NCI-H226 (cell line): ENCODE measurements at regions not wholly inside any gene's neighbourhood (a gene's known extent, or its start where the extent isn't known, plus 50 kb on each side); places are given as distances from the start of the nearest gene placed in this dataset.

Source experiments
- DNase-seq: peaks from one replicate; pipeline ENCODE4 v3.0.0-alpha.2; 2015

DNA sequence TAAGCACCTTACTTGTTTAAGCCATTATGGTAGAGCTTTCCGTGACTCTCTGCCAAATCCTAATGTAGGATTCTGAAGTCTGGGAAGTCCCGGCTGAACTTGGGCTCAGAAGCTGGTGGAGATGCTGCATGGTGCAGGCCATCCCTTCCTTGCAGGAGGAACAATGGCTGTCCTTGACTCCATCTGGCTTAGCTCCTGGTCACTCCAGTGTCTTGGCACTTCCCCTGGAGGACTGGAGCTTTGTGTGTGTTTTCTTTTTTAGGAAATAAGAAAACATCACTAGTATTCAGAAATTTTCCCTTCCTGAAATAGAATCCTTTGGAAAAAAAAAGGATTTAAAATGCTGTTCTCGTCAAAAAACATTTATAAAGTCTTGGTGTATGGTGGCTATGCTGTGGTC lies 209.3 kb upstream of the ROPN1 start:
- DNase-seq, result no peak

DNA sequence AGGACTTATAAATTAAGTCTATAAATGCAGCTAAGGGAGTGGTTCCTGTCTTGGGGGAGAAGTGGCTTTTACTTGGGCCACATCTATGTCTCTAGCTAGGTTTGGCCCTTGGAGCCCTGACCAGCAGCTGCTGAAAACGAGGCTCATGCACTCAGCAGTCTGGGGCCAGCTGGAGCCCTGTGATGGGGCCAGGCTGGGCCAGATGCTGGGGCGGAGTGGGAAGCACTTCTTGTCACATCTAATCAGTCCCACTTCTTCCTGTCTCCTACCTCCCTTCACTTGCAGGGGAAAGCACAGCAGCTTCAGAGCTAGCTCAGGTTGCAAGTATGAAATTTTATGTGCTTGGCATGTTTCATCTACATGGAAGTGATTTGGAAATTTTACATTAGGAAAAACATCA lies 209.9 kb upstream of the ROPN1 start:
- no peak for DNase-seq

DNA sequence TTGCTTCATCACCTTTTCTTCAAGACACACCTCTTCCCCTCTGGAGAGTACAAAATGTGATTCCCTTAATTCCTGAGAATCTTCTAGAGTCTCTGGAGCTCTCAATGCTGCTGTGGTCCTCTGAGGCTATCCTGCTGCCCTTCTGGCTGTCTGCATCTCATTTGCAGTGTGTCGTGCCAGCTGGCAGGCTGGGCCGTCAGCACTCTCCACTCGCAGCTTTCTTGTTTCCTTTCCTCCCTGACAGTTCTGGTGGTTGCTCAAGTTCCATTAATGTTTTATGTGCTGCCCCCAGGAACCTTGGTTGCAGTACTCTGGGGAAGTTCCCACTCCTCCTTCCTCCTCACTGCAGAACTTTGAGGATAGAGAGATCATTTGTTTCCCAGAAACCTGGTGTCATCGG lies 210.8 kb upstream of the ROPN1 start:
- no peak for DNase-seq

DNA sequence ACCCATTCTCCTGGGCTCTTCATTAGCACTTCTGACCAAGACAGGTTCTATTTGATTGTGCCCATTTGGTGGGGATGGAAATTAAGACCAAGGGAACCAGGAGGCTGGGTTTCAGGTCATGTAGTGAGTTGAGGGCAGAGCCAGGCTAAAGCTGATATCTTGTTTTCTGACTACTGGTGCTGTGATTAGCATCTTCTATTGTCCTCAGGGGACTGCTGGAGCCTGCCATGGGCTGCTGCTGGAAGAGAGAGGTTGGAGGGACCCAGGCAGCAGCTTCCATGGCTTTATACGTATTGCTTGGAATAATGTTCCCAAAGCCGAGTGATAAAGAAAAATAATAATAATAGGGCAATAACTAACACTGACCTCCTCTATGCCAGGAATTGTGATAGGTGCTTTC lies 211.4 kb upstream of the ROPN1 start:
- no peak for DNase-seq

DNA sequence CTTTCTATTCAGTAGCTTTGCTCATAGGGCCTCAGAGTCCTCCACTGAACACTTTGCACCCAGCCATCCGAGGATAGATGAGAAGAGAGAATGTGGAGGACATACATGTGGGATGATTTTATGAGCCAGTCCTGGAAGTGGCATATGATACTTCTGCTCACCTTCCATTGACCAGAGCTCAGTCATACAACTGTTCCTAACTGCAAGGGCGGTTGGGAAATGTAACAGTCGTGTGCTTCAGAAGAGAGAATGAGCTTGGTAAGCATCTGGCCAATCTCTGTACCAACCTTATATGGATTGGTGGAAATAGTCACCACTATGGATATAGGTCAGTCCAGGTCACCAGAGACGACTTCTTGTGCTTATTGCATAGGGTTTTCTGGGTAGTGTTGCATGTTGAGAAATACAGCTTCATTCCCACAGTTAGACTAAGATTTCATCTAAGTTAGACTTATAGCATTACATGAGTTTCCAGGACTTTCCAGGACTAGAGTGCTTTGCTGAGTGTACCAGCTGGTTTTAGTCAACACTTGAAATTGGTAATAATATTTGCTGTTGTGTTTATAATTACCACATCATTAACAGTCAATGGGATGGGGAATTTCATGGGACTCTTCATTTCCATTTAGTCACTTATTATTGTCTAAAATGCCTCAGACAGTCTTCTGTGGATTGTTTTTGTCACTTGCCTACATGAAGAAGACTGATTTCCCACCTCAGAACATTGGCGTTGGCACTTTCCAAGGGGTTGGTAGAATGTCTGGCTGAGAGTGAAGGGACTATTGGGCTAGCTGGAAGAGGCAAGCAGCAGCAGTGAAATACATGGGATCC lies 214.5 kb upstream of the ROPN1 start:
- no peak for DNase-seq

DNA sequence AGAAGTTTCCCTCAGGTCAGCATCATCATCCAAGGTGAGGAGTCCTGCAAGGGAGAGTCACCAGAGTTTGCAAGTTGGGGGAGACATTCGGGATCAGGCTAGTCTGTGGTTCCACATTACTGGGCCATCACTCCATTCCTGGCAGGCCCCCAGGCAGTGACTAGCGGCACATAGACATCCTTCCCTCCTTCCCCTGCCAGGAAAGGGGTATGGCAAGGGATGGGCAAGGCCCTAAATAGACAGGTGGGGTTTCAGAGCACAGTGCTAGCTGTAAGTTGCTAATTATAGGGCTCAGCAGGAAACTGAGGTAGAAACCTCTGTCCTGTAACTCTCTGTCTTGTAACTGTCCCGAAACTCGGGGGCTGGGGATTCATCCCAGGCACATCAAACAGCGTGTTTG lies 215.2 kb upstream of the ROPN1 start:
- no peak for DNase-seq

DNA sequence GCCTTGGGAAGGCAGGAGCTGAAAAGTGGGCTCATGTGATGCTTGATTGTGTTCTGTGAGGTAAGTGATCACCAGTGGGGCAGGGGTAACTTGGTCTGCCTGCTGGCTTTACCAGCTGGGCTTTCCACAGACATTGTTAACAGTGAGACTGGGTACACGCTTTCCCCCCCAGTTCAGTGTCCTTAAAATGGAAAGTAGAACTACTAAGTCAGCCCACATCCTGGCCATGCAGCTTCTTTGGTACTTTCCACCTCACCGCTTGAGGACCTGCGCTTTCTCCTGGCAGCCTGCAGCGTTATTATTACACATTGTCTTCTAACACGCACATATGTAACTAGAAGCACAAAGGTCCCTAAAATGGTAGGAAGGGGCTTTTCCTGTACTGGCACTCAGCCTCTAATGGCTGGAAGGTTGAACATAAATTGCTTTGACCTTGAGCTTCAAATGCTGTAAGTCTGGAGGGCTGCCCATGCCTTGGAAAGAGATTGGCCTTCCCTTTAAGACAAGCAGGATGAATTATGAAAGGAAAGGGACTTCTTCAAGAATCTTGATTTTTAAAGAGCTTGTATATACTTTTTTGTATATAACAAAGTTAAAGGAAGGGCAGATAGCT lies 216.1 kb upstream of the ROPN1 start:
- DNase-seq, result no peak

DNA sequence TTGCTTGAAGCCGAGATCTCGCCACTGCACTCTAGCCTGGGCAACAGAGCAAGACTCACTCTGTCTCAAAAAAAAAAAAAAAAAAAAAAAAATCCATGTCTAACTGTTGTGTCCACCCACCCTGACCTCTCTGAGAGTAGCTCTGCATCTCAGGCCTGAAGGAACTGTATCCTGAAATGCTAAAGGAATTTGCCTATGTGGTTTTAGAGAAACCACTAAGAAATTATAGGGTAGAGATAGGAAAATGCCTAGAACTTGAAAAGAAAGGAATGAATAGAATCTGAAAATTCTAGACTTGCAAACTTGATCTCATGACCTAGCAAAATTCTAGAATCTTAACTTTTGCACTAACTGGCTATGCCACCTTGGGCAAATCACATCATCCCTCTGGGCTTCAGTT lies 217.5 kb upstream of the ROPN1 start:
- no peak for DNase-seq

DNA sequence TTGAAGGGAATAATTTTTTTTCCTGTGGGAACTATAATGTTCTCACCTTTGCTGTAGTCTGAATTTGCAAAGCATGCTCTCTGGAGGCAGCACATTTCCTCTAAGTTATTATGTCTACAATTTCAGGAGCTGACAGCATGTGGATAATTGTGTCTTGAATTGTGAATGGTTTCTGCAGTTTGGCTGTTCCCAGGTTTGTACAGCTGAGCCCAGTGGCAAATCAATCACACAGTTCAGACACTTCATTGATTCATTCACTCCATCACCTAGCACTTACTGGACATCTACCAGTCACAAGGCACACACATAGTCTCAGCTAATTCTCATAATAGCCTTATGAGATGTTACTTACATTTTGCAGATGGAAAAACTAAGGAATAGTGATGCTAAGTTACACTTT lies 219.0 kb upstream of the ROPN1 start:
- no peak for DNase-seq

DNA sequence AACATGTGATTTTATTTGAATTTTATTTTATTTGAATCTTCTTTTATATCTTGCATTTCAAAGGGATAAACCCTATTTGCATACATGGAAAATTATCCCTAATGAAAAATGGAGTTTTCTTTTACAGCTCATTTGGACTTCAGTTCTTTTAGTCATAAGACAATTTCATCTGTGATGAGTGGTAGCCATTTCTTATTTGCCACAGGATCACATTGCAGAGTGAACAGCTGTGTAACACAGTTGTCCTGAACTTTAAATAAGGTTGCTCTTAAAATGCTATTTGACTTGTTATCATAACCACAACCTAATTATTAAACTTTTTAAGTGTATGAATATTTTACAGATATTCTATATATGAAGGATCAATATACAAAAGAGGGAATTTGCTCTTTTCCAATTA lies 221.7 kb upstream of the ROPN1 start:
- no peak for DNase-seq

DNA sequence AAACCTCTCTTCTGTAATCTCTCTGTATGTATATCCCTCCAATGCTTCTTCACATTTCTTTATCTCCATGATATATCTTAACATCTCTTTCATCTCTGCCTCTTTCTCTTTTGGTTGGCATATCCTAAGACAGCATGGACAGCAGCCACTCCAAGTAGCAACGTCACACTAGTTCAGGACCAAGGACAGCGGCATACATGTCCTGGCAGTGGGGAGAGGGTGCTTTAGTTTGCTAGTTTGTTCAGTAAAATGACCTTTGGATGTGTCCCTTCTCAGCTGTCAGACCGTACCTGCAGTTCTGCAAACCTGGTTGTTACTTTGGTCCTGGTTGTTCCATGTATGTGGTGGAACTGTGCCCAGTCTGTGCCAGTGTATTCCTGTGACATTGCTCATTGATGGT lies 225.6 kb upstream of the ROPN1 start:
- DNase-seq, result no peak

DNA sequence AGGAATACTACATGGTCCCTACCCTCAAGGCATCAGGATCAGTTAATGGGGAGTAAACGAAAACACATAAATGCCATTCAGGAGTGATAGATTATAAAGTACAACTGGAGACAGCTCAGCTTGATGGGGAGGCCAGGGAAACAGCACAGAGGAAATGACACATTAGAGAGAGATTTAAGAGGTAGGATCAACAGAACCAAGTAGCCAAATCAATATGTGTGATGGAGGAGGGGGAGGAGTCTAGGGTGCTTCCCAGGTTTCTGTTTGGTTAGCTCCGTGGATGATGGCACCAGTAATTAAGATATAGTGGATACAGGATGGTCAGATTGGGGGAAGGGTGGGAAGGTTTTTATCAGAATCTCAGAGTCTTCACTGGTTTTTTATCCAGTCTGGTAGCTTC lies 229.5 kb upstream of the ROPN1 start:
- no peak for DNase-seq

DNA sequence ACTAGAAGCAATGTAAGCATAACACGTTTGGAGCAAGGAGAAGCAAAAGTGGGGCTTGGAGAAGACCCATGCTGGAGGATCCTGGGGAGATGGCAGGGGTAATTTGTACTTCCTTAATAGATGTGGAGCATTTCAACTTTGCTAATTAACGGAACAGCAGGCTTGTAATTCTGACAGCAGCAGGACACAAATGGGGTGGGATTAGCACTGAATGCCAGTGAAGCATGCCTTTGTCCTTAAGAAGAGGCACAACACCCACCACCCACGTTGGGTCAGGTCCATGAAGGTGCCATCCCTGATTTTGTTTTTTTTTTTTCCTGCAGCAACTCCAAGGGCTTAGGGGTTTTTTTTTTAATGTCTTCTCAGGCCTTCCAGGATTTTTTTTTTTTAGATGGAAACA lies 231.9 kb upstream of the ROPN1 start:
- no peak for DNase-seq

DNA sequence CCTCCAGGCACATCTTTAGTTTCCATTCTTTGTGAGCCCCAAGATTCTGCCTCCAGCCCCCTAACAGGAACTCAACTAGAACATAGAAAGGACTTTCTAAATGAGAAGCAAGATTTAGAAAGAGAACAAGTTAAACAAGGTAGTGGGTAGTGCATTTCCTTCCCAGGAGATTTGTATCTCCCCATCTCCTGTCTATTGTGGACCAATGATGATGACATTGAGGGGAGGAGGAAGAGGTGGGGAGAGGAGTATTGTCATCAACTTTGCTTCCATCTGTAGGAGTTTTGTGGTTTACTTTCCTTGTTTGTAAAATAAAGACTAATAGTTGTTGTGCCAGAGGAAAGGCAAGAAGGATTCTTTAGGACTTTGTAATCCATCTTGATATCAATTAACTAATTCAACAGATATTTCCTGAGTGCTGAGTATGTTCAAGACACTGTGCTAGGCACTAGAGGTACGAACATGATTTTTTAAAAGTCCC lies 235.3 kb upstream of the ROPN1 start:
- no peak for DNase-seq

DNA sequence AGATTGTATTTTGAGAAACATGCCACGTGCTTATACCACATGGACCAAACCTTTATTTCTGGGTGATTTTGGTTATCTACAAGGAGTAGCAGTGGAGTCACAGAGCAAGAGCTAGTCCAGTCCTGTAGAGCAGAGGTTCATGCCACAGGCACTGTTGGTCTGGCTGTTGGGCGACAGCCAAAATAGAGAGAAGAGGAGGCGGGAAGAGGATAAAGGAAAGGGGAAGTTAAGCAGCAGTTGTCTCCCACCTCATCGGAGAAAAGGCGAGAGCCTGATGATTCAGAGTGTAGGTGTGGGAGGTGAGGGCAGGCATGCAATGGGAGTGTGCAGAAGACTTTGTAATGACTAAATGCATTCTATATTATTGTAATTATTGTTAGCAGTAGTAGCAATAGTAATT lies 237.5 kb upstream of the ROPN1 start:
- DNase-seq, result peak; percentile 63

DNA sequence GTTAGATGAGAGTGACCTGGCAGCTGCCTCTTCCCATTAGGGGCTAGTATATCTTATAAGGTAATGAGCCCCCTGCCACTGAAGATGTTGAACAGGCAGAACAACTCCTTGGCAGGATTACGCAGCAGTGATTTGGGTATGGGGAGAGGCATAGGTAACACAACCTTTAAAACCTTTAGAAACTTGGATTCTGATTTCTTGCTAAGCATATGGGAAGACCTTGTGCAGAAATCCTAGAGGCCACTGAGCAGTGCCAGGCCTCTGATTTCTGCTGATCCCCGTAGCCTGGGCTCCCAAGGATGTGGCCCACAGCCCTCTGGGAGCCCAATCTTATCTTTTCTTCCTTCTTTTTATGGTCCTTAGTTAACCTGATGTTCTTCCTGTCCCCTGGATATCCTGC lies 237.9 kb upstream of the ROPN1 start:
- DNase-seq, result no peak

DNA sequence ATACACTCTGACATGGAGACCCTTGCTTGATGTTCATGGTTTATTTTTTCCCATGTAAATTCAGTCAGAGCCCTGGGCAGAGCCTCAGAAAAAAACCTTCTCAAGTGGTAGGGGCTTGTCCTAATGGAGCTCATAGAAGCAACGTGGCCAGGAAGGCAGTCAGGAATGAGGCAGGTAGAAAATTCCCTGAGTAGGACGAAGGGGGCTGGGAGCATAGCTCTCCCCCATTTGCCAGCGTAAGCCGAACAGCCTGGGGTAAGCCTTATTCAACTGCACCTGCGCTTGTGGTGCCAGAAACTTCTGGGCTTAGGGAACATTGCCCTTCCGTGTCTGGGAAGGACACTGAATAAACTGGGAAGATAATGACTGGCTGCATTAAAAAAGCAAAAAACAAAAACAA lies 238.5 kb upstream of the ROPN1 start:
- DNase-seq, result no peak

DNA sequence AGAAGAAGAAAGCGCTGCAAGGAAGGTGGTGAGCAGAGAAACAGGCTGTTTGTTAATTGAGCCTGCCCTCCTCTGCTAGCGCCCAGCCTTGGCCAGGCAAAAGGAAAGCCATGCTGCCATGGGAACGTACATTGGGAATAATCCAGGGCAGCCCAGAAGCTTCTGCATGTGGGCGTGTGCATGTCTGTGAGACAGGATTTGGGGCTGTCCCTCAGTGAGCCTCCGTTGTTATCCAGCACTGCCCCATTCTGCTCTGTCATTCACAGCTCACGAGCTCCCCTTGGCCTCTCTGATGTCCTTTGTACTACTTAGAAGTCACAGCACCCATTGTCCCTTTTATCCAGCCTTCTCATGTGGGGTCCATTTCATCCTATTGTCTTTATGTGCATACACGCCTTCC lies 239.1 kb upstream of the ROPN1 start:
- DNase-seq, result no peak

DNA sequence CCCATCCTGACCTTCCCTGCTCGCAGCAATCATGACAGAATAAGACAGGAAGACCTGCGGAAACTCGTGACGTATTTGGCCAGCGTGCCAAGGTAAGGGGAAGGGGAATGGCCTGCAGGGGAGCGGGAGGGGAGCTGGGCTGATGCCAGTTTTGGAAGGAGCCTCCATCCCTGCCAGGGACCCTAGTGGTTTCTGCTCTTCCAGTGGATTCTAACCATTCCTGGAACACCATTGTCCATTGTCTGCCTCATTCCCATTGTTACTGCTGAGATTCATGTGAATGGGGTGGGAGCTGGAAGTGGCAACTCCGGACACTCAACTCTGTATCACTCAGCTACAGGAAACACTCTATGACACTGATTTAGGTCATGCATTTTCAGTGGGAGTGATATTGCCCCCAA lies 242.9 kb upstream of the ROPN1 start:
- DNase-seq, result no peak

DNA sequence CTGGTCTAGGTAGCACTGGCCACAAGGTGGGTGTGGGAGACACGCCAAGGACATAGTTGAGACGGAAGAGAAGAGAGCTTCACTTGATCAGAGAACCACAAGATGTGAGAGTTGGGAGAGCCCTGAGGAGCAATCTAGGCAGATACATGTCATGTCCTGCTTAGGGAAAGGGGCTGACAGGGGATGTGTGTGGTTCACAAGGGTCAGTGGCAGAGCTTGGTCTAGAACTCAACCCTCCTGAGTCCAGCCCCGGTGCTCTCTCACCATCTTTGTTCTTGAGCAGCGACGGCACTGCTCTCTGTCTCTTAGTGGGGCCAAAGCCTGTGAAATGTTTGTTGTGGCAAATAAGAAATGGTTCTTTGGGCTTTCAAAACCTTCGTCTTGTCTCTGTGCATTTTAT lies 243.5 kb upstream of the ROPN1 start:
- no peak for DNase-seq

DNA sequence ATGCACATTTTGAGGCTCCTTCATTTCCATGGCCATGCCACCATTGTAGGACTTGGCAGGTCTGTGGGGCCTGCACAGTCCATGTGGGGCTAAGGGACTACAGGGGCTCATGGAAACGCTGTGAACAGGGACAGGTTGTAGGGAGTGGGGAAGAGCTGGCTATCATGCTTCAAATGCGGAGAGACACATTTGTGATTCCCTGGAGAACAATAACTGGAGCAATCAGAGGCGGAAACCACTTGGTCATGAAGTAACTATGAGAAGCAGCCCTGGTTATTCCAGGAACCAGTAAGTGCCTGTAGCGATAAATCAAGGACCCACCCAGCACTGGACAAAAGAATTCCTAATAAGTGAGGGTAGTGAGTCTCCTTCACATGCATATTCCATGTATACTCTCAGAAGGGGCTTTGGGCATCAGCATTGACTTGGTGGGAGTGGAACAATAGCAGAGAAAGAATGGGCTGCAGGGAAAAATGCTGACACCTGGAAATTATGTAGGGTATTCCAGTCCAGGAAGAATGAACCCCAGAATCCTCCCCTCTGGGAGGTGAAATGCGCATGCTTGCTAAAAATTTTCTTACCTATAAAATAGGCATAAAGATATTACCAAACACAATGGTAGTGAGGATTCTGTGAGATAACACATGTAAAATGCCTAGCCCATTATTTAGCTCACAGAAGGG lies 251.4 kb upstream of the ROPN1 start:
- DNase-seq, result no peak

DNA sequence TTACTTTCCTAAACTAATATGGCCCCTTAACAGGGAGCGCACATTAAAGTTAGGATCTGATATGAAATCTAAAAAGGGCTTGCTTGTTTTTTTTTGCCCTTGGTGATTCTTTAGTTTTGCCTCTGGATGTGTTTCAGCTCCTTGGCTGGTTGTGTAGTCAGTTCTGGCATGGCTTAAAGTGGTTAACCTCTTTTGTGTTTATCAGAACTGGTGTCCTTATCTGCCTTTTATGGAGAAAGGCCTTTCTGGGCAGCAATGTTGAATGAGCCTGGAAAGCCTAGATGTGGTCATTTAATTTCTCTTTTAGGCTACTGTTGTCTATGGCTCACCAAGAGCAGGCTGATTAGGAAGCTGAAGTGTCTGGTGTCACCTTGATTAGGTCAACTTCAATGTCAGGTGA lies 254.5 kb upstream of the ROPN1 start:
- DNase-seq, result no peak

DNA sequence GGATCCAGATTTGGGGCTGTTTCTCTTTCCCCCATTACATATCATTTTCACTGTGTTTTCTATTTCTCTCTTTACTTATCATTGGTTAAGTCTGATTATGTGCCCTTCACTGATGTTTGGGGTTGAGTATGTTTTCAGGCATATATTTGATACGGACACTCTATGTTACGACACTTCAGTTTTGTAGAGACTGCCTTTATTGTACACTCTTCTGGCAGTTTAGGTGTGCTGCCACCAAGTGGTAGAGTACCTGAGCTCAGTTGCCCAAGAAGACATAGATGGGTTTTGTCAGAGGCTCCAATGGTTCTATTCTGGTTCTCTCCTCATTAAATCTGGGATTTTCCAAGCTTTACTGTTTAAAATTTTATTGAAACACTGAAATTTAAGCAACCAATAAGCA lies 255.0 kb upstream of the ROPN1 start:
- no peak for DNase-seq

DNA sequence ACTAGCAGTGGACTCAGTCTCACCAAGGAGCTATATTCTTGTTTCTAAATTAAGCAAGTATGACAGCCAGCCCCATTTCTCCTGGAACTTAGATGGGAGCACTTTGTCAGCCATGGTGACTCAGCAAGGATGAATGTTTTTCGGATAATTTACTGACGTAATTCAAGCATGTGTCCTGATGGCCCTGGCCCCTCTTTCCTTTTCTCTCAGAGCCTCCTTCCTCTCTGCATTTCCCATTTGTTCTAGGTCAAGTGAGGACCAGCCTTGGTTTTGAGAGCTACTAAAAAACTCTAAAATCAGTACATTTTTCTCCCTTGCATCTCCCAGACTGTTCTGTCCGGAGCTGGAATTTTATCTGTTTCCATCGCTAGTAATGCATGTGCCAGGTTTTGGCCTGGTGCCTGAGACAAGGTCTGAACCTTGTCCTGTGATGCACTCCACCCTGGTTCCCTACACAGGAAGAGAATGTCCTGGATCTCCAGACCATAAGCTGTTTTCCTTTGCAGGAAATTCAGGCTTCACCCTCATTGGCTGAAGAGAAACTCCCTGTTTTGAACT lies 256.6 kb upstream of the ROPN1 start:
- DNase-seq, result peak; percentile 22
